DMS114 treated with DMSO at 0.1 percent for 48 hours (cell line): ENCODE measurements at regions not wholly inside any gene's neighbourhood (a gene's known extent, or its start where the extent isn't known, plus 50 kb on each side); places are given as distances from the start of the nearest gene placed in this dataset.
"Not testable (repeated sequence)": the region's sequence is repeated elsewhere in the genome, so short reads cannot be mapped to it uniquely, and the experiment has no call there.

Experiments
- DNase-seq: peaks from one replicate; lab custom pipeline; 2025; ENCODE audit not compliant: unreplicated experiment; lab: John Stamatoyannopoulos, UW

- no peak for DNase-seq
These were observed 181.9 kb upstream of the MYT1L start for GRCh38 chr2:2512931-2513330.

- DNase-seq: no peak
These were observed 176.4 kb upstream of the MYT1L start for GRCh38 chr2:2507417-2507997.

GRCh38 chr2:2506536-2506935 is 175.5 kb upstream of the MYT1L start:
- DNase-seq: no peak

GRCh38 chr2:2505604-2506003 is 174.5 kb upstream of the MYT1L start:
- DNase-seq: no peak

- DNase-seq: no peak
These were observed 172.9 kb upstream of the MYT1L start for GRCh38 chr2:2503864-2504418.

GRCh38 chr2:2502201-2502549 is 171.1 kb upstream of the MYT1L start:
- DNase-seq: no peak

GRCh38 chr2:2501454-2502200 is 170.6 kb upstream of the MYT1L start:
- no peak for DNase-seq

GRCh38 chr2:2495606-2496005 is 164.5 kb upstream of the MYT1L start:
- DNase-seq: no peak

GRCh38 chr2:2493496-2493895 is 162.4 kb upstream of the MYT1L start:
- DNase-seq: no peak

GRCh38 chr2:2492800-2493199 is 161.7 kb upstream of the MYT1L start:
- no peak for DNase-seq

GRCh38 chr2:2491964-2492363 is 160.9 kb upstream of the MYT1L start:
- DNase-seq: no peak

- DNase-seq: no peak
These were observed 153.2 kb upstream of the MYT1L start for GRCh38 chr2:2484301-2484700.

GRCh38 chr2:2482851-2483250 is 151.8 kb upstream of the MYT1L start:
- no peak for DNase-seq

- no peak for DNase-seq
These were observed 141.8 kb upstream of the MYT1L start for GRCh38 chr2:2472881-2473280.

- no peak for DNase-seq
These were observed 141.0 kb upstream of the MYT1L start for GRCh38 chr2:2472044-2472443.

GRCh38 chr2:2466534-2466933 is 135.5 kb upstream of the MYT1L start:
- no peak for DNase-seq

- no peak for DNase-seq
These were observed 133.6 kb upstream of the MYT1L start for GRCh38 chr2:2464643-2465042.

- DNase-seq: peak; percentile 69
These were observed 133.0 kb upstream of the MYT1L start for GRCh38 chr2:2464094-2464493.

GRCh38 chr2:2456721-2457120 is 125.6 kb upstream of the MYT1L start:
- no peak for DNase-seq

- DNase-seq: no peak
These were observed 124.1 kb upstream of the MYT1L start for GRCh38 chr2:2455151-2455550.

- DNase-seq: no peak
These were observed 121.9 kb upstream of the MYT1L start for GRCh38 chr2:2452961-2453360.

- not testable (repeated sequence) for DNase-seq
These were observed 120.2 kb upstream of the MYT1L start for GRCh38 chr2:2451275-2451674.

- no peak for DNase-seq
These were observed 117.1 kb upstream of the MYT1L start for GRCh38 chr2:2448178-2448577.
